ENCODE measurements at regions not wholly inside any gene's neighbourhood (a gene's known extent, or its start where the extent isn't known, plus 50 kb on each side); places are given as distances from the start of the nearest gene placed in this dataset.
A peak's percentile ranks its signal among the peaks of the same experiment; 100 is the strongest.

DNA sequence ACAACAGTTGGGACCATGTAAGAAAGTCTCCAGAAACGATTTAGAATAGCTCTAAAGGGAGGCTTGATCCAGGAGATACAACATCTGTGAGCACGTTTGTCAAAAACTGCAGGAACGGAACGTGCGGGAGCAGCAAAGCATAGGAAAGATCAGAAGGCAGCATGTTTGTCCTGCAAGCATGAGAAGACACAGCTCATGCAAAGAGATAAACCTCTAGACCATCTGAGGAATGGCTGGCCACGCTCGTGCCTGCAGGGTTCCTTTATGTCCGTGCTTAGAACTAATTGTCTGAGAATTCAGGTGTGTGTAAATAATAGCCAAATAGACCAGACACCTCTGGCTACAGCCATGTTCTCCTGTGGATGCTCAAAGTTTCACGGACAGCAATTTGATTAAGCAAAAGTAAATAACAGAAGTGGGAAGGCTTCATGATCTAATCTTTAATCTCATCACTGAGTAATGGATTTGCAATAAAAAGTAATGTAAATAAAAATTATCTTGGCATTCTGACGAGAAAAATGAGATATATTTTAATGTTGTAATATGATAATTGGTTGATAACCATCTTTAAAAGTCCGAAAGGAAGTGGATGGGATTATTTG lies 534.8 kb upstream of the CDH7 start:
- no peak overlapping the region for H2AFZ ChIP-seq (ENCODE audit: low read depth, low read length)

DNA sequence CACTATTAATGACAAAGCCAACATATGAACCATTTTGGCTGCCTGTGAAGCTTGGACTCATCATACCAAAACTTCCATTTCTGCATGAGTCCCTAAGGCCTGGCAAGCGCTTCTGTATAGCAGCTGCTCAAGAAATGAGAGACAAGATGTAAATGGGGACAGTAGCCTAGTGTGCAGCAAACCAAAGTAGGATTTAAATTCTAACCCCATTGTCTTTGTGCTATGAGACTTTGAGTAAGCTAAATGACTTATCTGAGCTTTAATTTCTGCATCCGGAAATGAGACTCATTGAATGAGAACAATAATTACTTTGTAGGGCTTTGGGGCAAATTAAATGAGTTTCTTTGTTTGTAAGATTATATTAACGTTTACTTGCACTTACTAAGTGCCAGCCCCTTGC lies 536.4 kb upstream of the CDH7 start:
- Histone ChIP-seq H3K4me3 (ENCODE audit: low read length) (no peak overlapping the region), H3K27ac (ENCODE audit: low read length) (no peak overlapping the region)

More for the DNA sequence above, 534.8 kb upstream of the CDH7 start:
- Histone ChIP-seq H3K36me3 (replicated peaks; ENCODE audit: low read depth, low read length) (no peaks in the 10 kb centered on the region), H3K79me2 (ENCODE audit: low read length) (no peaks in the 10 kb centered on the region), H4K20me1 (ENCODE audit: insufficient read depth, low read length) (no peaks in the 10 kb centered on the region), H3K4me2 (ENCODE audit: low read length) (no peak overlapping the region), H3K27ac (ENCODE audit: low read length) (no peak overlapping the region), H3K27me3 (ENCODE audit: low read depth, low read length) (no peaks in the 10 kb centered on the region), H3K4me1 (ENCODE audit: low read length) (no peaks in the 10 kb centered on the region), H3K4me3 (ENCODE audit: low read length) (no peak overlapping the region), H3K9ac (ENCODE audit: low read length) (no peak overlapping the region), H3K9me3 (ENCODE audit: insufficient read depth, low read length) (no peaks in the 10 kb centered on the region)
- TF ChIP-seq, protein P1, sequence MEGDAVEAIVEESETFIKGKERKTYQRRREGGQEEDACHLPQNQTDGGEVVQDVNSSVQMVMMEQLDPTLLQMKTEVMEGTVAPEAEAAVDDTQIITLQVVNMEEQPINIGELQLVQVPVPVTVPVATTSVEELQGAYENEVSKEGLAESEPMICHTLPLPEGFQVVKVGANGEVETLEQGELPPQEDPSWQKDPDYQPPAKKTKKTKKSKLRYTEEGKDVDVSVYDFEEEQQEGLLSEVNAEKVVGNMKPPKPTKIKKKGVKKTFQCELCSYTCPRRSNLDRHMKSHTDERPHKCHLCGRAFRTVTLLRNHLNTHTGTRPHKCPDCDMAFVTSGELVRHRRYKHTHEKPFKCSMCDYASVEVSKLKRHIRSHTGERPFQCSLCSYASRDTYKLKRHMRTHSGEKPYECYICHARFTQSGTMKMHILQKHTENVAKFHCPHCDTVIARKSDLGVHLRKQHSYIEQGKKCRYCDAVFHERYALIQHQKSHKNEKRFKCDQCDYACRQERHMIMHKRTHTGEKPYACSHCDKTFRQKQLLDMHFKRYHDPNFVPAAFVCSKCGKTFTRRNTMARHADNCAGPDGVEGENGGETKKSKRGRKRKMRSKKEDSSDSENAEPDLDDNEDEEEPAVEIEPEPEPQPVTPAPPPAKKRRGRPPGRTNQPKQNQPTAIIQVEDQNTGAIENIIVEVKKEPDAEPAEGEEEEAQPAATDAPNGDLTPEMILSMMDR (IDR thresholded peaks at IDR 0.05; ENCODE audit: low read depth, low read length): no peak
- no peak for TF ChIP-seq EZH2phosphoT487 (IDR thresholded peaks at IDR 0.05; ENCODE audit: low read depth)

DNA sequence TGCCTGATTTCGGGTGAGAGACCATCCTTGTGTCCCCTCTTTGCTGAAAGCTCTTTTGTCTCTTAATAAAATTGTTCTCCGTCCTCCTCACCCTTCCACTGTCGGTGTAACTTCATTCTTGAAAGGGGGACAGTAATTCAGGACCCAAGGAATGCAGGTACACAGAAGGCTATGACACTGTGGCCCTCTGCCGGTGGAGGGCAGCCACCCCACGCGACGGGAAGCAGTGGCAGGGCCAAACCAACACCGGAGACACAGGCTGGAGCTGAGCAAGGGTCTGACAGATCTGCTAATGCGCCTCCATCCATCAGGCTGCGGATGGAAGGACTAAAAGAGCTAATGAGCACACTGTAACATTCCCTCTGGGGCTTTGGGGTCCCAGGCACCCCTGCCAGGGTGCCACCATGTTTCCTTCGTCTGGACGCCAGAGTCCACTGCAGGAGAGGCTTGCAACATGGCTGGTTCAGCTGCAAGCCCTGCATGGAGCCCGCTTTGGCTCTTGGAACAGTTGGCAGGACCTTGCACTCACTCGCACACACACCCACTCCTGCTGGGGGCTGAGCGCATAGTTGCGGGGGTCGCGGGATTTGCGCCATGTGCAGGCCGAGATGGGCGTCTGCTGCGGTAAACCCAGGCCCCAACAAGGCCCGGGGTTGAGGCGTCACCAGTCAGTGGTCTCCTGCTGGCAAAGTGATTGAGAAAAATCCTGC lies 544.1 kb upstream of the CDH7 start:
- H3K4me1 ChIP-seq (ENCODE audit: low read length): no peaks in the 10 kb centered on the region
- no peaks in the 10 kb centered on the region for H3K9me3 ChIP-seq (ENCODE audit: insufficient read depth, low read length)
- no peak overlapping the region; the same call in 1 of the 2 replicates for H3K4me2 ChIP-seq (ENCODE audit: low read length)
- peak overlapping the region; percentile 64 for H2AFZ ChIP-seq (ENCODE audit: low read depth, low read length)
- no peak overlapping the region for H3K27ac ChIP-seq (ENCODE audit: low read length)
- no peaks in the 10 kb centered on the region for H3K36me3 ChIP-seq (replicated peaks; ENCODE audit: low read depth, low read length)
- no peaks in the 10 kb centered on the region for H3K27me3 ChIP-seq (ENCODE audit: low read depth, low read length)
- H3K79me2 ChIP-seq (ENCODE audit: low read length): no peaks in the 10 kb centered on the region
- H3K9ac ChIP-seq (ENCODE audit: low read length): no peak overlapping the region
- no peak for TF ChIP-seq EZH2phosphoT487 (IDR thresholded peaks at IDR 0.05; ENCODE audit: low read depth)
- TF ChIP-seq, protein P1 (IDR thresholded peaks at IDR 0.05; ENCODE audit: low read depth, low read length): peak; percentile 65
- H4K20me1 ChIP-seq (ENCODE audit: insufficient read depth, low read length): no peaks in the 10 kb centered on the region
- H3K4me3 ChIP-seq (ENCODE audit: low read length): no peak overlapping the region

More for the DNA sequence above, 536.4 kb upstream of the CDH7 start:
- Histone ChIP-seq H3K36me3 (replicated peaks; ENCODE audit: low read depth, low read length) (no peaks in the 10 kb centered on the region), H4K20me1 (ENCODE audit: insufficient read depth, low read length) (no peaks in the 10 kb centered on the region), H3K79me2 (ENCODE audit: low read length) (no peaks in the 10 kb centered on the region), H3K4me1 (ENCODE audit: low read length) (no peaks in the 10 kb centered on the region), H3K9me3 (ENCODE audit: insufficient read depth, low read length) (no peaks in the 10 kb centered on the region), H3K4me2 (ENCODE audit: low read length) (no peak overlapping the region), H2AFZ (ENCODE audit: low read depth, low read length) (0 out of 2 replicates have a peak overlapping the region, but pooled peaks have one; percentile 9), H3K9ac (ENCODE audit: low read length) (no peak overlapping the region), H3K27me3 (ENCODE audit: low read depth, low read length) (no peaks in the 10 kb centered on the region)
- TF ChIP-seq, protein P1 (IDR thresholded peaks at IDR 0.05; ENCODE audit: low read depth, low read length): no peak
- no peak for TF ChIP-seq EZH2phosphoT487 (IDR thresholded peaks at IDR 0.05; ENCODE audit: low read depth)

DNA sequence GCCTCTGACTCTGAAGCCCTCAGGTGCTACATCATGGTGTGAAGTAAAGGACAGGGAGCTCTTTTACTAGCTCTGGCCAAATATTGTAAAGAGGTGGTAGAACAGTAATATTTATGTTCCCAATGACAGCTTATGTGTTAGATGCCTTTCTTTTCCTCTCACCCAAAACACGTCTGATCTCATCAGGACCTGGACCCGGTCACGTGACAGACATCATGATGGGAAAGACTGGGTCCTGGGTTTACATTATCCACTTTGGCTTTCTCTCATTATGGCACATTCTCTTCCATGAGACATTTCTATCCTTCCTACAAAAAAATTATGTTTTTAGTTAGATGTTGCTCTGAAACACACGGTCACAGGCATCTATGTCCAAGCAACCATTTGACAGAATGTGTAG lies 548.7 kb upstream of the CDH7 start:
- Histone ChIP-seq H4K20me1 (ENCODE audit: insufficient read depth, low read length) (no peaks in the 10 kb centered on the region), H3K9me3 (ENCODE audit: insufficient read depth, low read length) (no peaks in the 10 kb centered on the region)
- TF ChIP-seq, protein P1 (IDR thresholded peaks at IDR 0.05; ENCODE audit: low read depth, low read length): no peak
- no peak for TF ChIP-seq EZH2phosphoT487 (IDR thresholded peaks at IDR 0.05; ENCODE audit: low read depth)

More for the DNA sequence above, 548.7 kb upstream of the CDH7 start:
- Histone ChIP-seq H3K4me2 (ENCODE audit: low read length) (no peak overlapping the region), H3K4me3 (ENCODE audit: low read length) (no peak overlapping the region), H3K27ac (ENCODE audit: low read length) (no peak overlapping the region), H3K79me2 (ENCODE audit: low read length) (no peaks in the 10 kb centered on the region), H3K4me1 (ENCODE audit: low read length) (no peaks in the 10 kb centered on the region), H3K9ac (ENCODE audit: low read length) (no peak overlapping the region), H2AFZ (ENCODE audit: low read depth, low read length) (peak overlapping the region; percentile 24; the same call in 1 of the 2 replicates), H3K36me3 (replicated peaks; ENCODE audit: low read depth, low read length) (no peaks in the 10 kb centered on the region), H3K27me3 (ENCODE audit: low read depth, low read length) (no peaks in the 10 kb centered on the region)

Measured in OCI-LY3 (cell line).